Loucy (cell line): ENCODE measurements at regions not wholly inside any gene's neighbourhood (a gene's known extent, or its start where the extent isn't known, plus 50 kb on each side); places are given as distances from the start of the nearest gene placed in this dataset.

Experiments used
- EZH2phosphoT487 ChIP-seq: fragments of 200-600 bp; IDR thresholded peaks from 2 replicates; pipeline ENCODE4 v1.6.1; 2018; ENCODE audit warnings: antibody characterized with exemption, mild to moderate bottlenecking, moderate library complexity, borderline replicate concordance
- TF ChIP-seq, protein P1 (sequence below): fragments of 200-600 bp; sonication (generic); conservative IDR thresholded peaks from 2 replicates; pipeline ENCODE4 v1.5.1; 2014; ENCODE audit warnings: mild to moderate bottlenecking, antibody characterized with exemption, low read length

DNA sequence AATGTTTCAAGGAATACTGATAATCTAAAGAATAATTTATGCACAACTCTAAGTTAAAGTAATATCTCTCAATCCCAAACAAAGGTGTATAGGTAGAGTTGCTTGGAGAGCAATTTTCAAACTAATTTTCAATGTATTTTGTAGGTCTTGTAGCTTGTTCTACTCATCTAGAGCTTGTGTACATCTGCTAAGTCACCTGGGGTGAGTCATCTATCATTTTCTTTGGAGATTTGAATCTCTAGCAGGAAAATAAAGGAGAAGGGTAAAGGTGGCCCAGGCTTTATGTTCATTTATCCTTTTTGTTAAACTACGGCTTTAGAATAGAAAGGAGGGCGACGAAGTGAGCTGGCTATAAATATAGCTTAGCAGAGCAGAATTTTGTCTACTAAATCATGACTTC, 76.8 kb upstream of the THUMPD2 start:
- TF ChIP-seq, protein P1, sequence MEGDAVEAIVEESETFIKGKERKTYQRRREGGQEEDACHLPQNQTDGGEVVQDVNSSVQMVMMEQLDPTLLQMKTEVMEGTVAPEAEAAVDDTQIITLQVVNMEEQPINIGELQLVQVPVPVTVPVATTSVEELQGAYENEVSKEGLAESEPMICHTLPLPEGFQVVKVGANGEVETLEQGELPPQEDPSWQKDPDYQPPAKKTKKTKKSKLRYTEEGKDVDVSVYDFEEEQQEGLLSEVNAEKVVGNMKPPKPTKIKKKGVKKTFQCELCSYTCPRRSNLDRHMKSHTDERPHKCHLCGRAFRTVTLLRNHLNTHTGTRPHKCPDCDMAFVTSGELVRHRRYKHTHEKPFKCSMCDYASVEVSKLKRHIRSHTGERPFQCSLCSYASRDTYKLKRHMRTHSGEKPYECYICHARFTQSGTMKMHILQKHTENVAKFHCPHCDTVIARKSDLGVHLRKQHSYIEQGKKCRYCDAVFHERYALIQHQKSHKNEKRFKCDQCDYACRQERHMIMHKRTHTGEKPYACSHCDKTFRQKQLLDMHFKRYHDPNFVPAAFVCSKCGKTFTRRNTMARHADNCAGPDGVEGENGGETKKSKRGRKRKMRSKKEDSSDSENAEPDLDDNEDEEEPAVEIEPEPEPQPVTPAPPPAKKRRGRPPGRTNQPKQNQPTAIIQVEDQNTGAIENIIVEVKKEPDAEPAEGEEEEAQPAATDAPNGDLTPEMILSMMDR = no peak
- TF ChIP-seq EZH2phosphoT487 = no peak
